ENCODE measurements at regions not wholly inside any gene's neighbourhood (a gene's known extent, or its start where the extent isn't known, plus 50 kb on each side); places are given as distances from the start of the nearest gene placed in this dataset.

- no peak for ATAC-seq
- H2AFZ ChIP-seq (ENCODE audit: low read depth, low read length, poor library complexity, severe bottlenecking): no peak overlapping the region
- no peak overlapping the region for H3K4me2 ChIP-seq (ENCODE audit: low read length)
- ChIA-PET POLR2A (no interaction called here), RAD21 (ENCODE audit: low non-redundant PET in 1 of 2, low total read pairs in 2 of 2, uncharacterized antibody in 2 of 2, unreplicated experiment in 2 of 2) (no interaction called here), CTCF (no interaction called here)
- DNase-seq (ENCODE audit: low read depth, low spot score): no peak
- no peaks in the 10 kb centered on the region for H3K79me2 ChIP-seq (ENCODE audit: insufficient read depth, low read length)
- H3K9me3 ChIP-seq (ENCODE audit: control insufficient read depth in 1 of 2, insufficient read depth in 1 of 2, low read depth in 1 of 2, low read length in 2 of 2): peaks cover 3 to 13% of the 10 kb centered on the region in 2 experiments; a peak in 2 of 4 replicates
- H3K27ac ChIP-seq (ENCODE audit: low read depth, low read length): no peak overlapping the region
- no peak overlapping the region for H3K9ac ChIP-seq (ENCODE audit: low read length)
- TF ChIP-seq ZFX (IDR thresholded peaks at IDR 0.05): no peak
- TF ChIP-seq EZH2phosphoT487 (IDR thresholded peaks at IDR 0.05; ENCODE audit: borderline replicate concordance): no peak
- TF ChIP-seq SIN3A (IDR thresholded peaks at IDR 0.05; ENCODE audit: low read depth): no peak
- no peak for TF ChIP-seq EZH2 (IDR thresholded peaks at IDR 0.05)
- no peak for TF ChIP-seq MAX (IDR thresholded peaks at IDR 0.05)
- no peak for TF ChIP-seq CTCF (IDR thresholded peaks at IDR 0.05 in 2 of 3, conservative IDR thresholded peaks at IDR 0.05 in 1 of 3; ENCODE audit: borderline replicate concordance in 1 of 3, insufficient read depth in 1 of 3, low read depth in 2 of 3, low read length in 2 of 3)
- no peak for TF ChIP-seq ATF3 (IDR thresholded peaks at IDR 0.05)
- TF ChIP-seq RAD21 (IDR thresholded peaks at IDR 0.05; ENCODE audit: low read depth): no peak
- no peak for TF ChIP-seq EGR1 (IDR thresholded peaks at IDR 0.05; ENCODE audit: low read depth)
- TF ChIP-seq POLR2AphosphoS5 (IDR thresholded peaks at IDR 0.05; ENCODE audit: low read depth, low read length): no peak
- no peak for TF ChIP-seq SP1 (IDR thresholded peaks at IDR 0.05; ENCODE audit: low read depth)
- no peak for TF ChIP-seq YY1 (IDR thresholded peaks at IDR 0.05; ENCODE audit: extremely low read depth, insufficient replicate concordance, low read depth, low read length)
- no peak for TF ChIP-seq CEBPB (IDR thresholded peaks at IDR 0.05; ENCODE audit: low read depth)
- TF ChIP-seq ZNF274 (IDR thresholded peaks at IDR 0.05; ENCODE audit: low read depth, low read length): no peak
- no peak for TF ChIP-seq REST (IDR thresholded peaks at IDR 0.05; ENCODE audit: low read depth)
- TF ChIP-seq CBX3 (IDR thresholded peaks at IDR 0.05; ENCODE audit: low read depth): no peak
- TF ChIP-seq POLR2A (IDR thresholded peaks at IDR 0.05; ENCODE audit: borderline replicate concordance, extremely low read depth, insufficient read depth, insufficient read length): no peak
- no peak for TF ChIP-seq ZBTB33 (IDR thresholded peaks at IDR 0.05; ENCODE audit: extremely low read depth, insufficient replicate concordance, low read length)
- H3K36me3 ChIP-seq (ENCODE audit: control insufficient read depth in 1 of 2, insufficient read depth in 2 of 2, low read length in 2 of 2): no peaks in the 10 kb centered on the region
- no peaks in the 10 kb centered on the region for H3K9me2 ChIP-seq (ENCODE audit: insufficient read depth)
- H3K4me1 ChIP-seq (ENCODE audit: control insufficient read depth in 1 of 2, insufficient read depth in 2 of 2, low read length in 2 of 2): no peaks in the 10 kb centered on the region
- intact Hi-C loops (cut with micrococcal nuclease): no loop called here
- H3K4me3 ChIP-seq (replicated peaks in 1 of 2; ENCODE audit: low read depth in 1 of 2, low read length in 2 of 2): no peak overlapping the region
- H4K20me1 ChIP-seq (ENCODE audit: insufficient read depth): no peaks in the 10 kb centered on the region
- H3K27me3 ChIP-seq (ENCODE audit: insufficient read depth, low read length): no peaks in the 10 kb centered on the region
- BruUV-seq (replicated peaks): no TSS peak
Measured at GRCh38 chr10:35995485-35995884, 353.4 kb upstream of the FZD8 start.
